NCI-H2107 treated with DMSO at 0.1 percent for 48 hours (cell line): ENCODE measurements at regions not wholly inside any gene's neighbourhood (a gene's known extent, or its start where the extent isn't known, plus 50 kb on each side); places are given as distances from the start of the nearest gene placed in this dataset.
"Not testable (repeated sequence)": the region's sequence is repeated elsewhere in the genome, so short reads cannot be mapped to it uniquely, and the experiment has no call there.

Source experiments
- DNase-seq: peaks from one replicate; lab custom pipeline; 2025; ENCODE audit not compliant: unreplicated experiment; lab: John Stamatoyannopoulos, UW

GRCh38 chrX:94576367-94577004 is 902.5 kb downstream of the FAM133A start:
- no peak for DNase-seq

- DNase-seq: no peak
Measured at GRCh38 chrX:94600077-94600476, 926.1 kb downstream of the FAM133A start.

GRCh38 chrX:94612140-94612539 is 938.1 kb downstream of the FAM133A start:
- DNase-seq: no peak

- DNase-seq: no peak
Measured at GRCh38 chrX:94633237-94633636, 959.2 kb downstream of the FAM133A start.

GRCh38 chrX:94635003-94635402 is 961.0 kb downstream of the FAM133A start:
- no peak for DNase-seq

- DNase-seq: no peak
Measured at GRCh38 chrX:94645726-94646125, 971.7 kb downstream of the FAM133A start.

- no peak for DNase-seq
Measured at GRCh38 chrX:94655180-94655579, 981.2 kb downstream of the FAM133A start.

GRCh38 chrX:94662689-94663088 is 988.7 kb downstream of the FAM133A start:
- no peak for DNase-seq

- no peak for DNase-seq
Measured at GRCh38 chrX:94676285-94676684, 1002.3 kb downstream of the FAM133A start.

- no peak for DNase-seq
Measured at GRCh38 chrX:94686071-94686470, 1012.1 kb downstream of the FAM133A start.

- DNase-seq: no peak
Measured at GRCh38 chrX:94695910-94696309, 1021.9 kb downstream of the FAM133A start.

GRCh38 chrX:94704348-94705256 is 1030.6 kb downstream of the FAM133A start:
- DNase-seq: not testable (repeated sequence)

- no peak for DNase-seq
Measured at GRCh38 chrX:94721386-94721785, 1047.4 kb downstream of the FAM133A start.

- no peak for DNase-seq
Measured at GRCh38 chrX:94722578-94722977, 1048.6 kb downstream of the FAM133A start.

- DNase-seq: no peak
Measured at GRCh38 chrX:94742772-94743171, 1068.8 kb downstream of the FAM133A start.

GRCh38 chrX:94743478-94743877 is 1069.5 kb downstream of the FAM133A start:
- DNase-seq: no peak

- DNase-seq: no peak
Measured at GRCh38 chrX:94744786-94745185, 1070.8 kb downstream of the FAM133A start.

GRCh38 chrX:94751611-94752010 is 1077.6 kb downstream of the FAM133A start:
- DNase-seq: no peak

GRCh38 chrX:94752434-94753169 is 1078.6 kb downstream of the FAM133A start:
- DNase-seq: no peak

GRCh38 chrX:94758130-94758529 is 1084.1 kb downstream of the FAM133A start:
- DNase-seq: no peak

GRCh38 chrX:94775640-94776039 is 1101.6 kb downstream of the FAM133A start:
- DNase-seq: no peak

- DNase-seq: no peak
Measured at GRCh38 chrX:94813541-94813940, 1139.5 kb downstream of the FAM133A start.
